ENCODE measurements at regions not wholly inside any gene's neighbourhood (a gene's known extent, or its start where the extent isn't known, plus 50 kb on each side); places are given as distances from the start of the nearest gene placed in this dataset.

- H3K4me2 ChIP-seq (ENCODE audit: control insufficient read depth, extremely low read depth, insufficient read depth, low read depth, low read length) = no peak overlapping the region
- no peaks in the 10 kb centered on the region for H3K36me3 ChIP-seq (ENCODE audit: control insufficient read depth in 2 of 2, extremely low read depth in 1 of 2, insufficient read depth in 2 of 2, low read length in 2 of 2)
- FAIRE-seq = no peak
- dilution Hi-C loops (cut with MboI; ENCODE audit: extremely low pct_ligation_motif_present, low sequenced_read_pairs) = no loop called here
- no peaks in the 10 kb centered on the region for H3K9me1 ChIP-seq (ENCODE audit: control insufficient read depth, extremely low read depth, insufficient read depth, low read length)
- no peak for DNase-seq (ENCODE audit: low read depth, low spot score)
- no peaks in the 10 kb centered on the region for H4K20me1 ChIP-seq (ENCODE audit: control insufficient read depth, extremely low read depth, insufficient read depth, low read length)
- H3K27me3 ChIP-seq (ENCODE audit: control insufficient read depth, extremely low read depth, insufficient read depth, low read length) = no peaks in the 10 kb centered on the region
- no peaks in the 10 kb centered on the region for H3K79me2 ChIP-seq (ENCODE audit: control insufficient read depth, insufficient read depth, low read length)
- H3K27ac ChIP-seq (ENCODE audit: control insufficient read depth, insufficient read depth, low read length) = no peak overlapping the region
- H3K9me3 ChIP-seq (ENCODE audit: control insufficient read depth, low read depth, low read length) = no peaks in the 10 kb centered on the region
- H3K4me1 ChIP-seq (ENCODE audit: control insufficient read depth, extremely low read depth, insufficient read depth, low read length) = no peaks in the 10 kb centered on the region
- no peak overlapping the region for H3K4me3 ChIP-seq (ENCODE audit: control insufficient read depth in 2 of 3, extremely low read depth in 1 of 3, insufficient read depth in 2 of 3, low read depth in 1 of 3, low read length in 3 of 3)
- no peak overlapping the region for H3K9ac ChIP-seq (ENCODE audit: control insufficient read depth, extremely low read depth, insufficient read depth, low read length)
- no peak overlapping the region for H2AFZ ChIP-seq (ENCODE audit: control insufficient read depth, low read length)
- TF ChIP-seq CTCF (optimal IDR thresholded peaks at IDR 0.05 in 1 of 3, IDR thresholded peaks at IDR 0.05 in 1 of 3, conservative IDR thresholded peaks at IDR 0.05 in 1 of 3; ENCODE audit: extremely low read depth in 1 of 3, insufficient read depth in 2 of 3, low read length in 3 of 3) = no peak
- no peak for TF ChIP-seq EZH2 (IDR thresholded peaks at IDR 0.05; ENCODE audit: low read length)
Measured at GRCh38 chr6:20302168-20302567, 89.9 kb upstream of the MBOAT1 start.

- Histone ChIP-seq H3K9me3 (ENCODE audit: control insufficient read depth, low read depth, low read length) (no peaks in the 10 kb centered on the region), H3K27ac (ENCODE audit: control insufficient read depth, insufficient read depth, low read length) (no peak overlapping the region), H3K27me3 (ENCODE audit: control insufficient read depth, extremely low read depth, insufficient read depth, low read length) (no peaks in the 10 kb centered on the region), H3K9me1 (ENCODE audit: control insufficient read depth, extremely low read depth, insufficient read depth, low read length) (no peaks in the 10 kb centered on the region), H3K79me2 (ENCODE audit: control insufficient read depth, insufficient read depth, low read length) (no peaks in the 10 kb centered on the region), H3K4me3 (ENCODE audit: control insufficient read depth in 2 of 3, extremely low read depth in 1 of 3, insufficient read depth in 2 of 3, low read depth in 1 of 3, low read length in 3 of 3) (no peak overlapping the region), H4K20me1 (ENCODE audit: control insufficient read depth, extremely low read depth, insufficient read depth, low read length) (no peaks in the 10 kb centered on the region), H2AFZ (ENCODE audit: control insufficient read depth, low read length) (no peak overlapping the region), H3K4me1 (ENCODE audit: control insufficient read depth, extremely low read depth, insufficient read depth, low read length) (no peaks in the 10 kb centered on the region), H3K36me3 (ENCODE audit: control insufficient read depth in 2 of 2, extremely low read depth in 1 of 2, insufficient read depth in 2 of 2, low read length in 2 of 2) (no peaks in the 10 kb centered on the region), H3K9ac (ENCODE audit: control insufficient read depth, extremely low read depth, insufficient read depth, low read length) (no peak overlapping the region), H3K4me2 (ENCODE audit: control insufficient read depth, extremely low read depth, insufficient read depth, low read depth, low read length) (no peak overlapping the region)
- dilution Hi-C loops (cut with MboI; ENCODE audit: extremely low pct_ligation_motif_present, low sequenced_read_pairs) = no loop called here
- TF ChIP-seq CTCF (optimal IDR thresholded peaks at IDR 0.05 in 1 of 3, IDR thresholded peaks at IDR 0.05 in 1 of 3, conservative IDR thresholded peaks at IDR 0.05 in 1 of 3; ENCODE audit: extremely low read depth in 1 of 3, insufficient read depth in 2 of 3, low read length in 3 of 3) (no peak), EZH2 (IDR thresholded peaks at IDR 0.05; ENCODE audit: low read length) (no peak)
- no peak for DNase-seq (ENCODE audit: low read depth, low spot score)
- no peak for FAIRE-seq
Measured at GRCh38 chr6:20302702-20303251, 90.5 kb upstream of the MBOAT1 start.
